SK-N-SH (cell line): ENCODE measurements at regions not wholly inside any gene's neighbourhood (a gene's known extent, or its start where the extent isn't known, plus 50 kb on each side); places are given as distances from the start of the nearest gene placed in this dataset.

Source experiments
- CHD2 ChIP-seq: fragments of 150-350 bp; IDR thresholded peaks from 2 replicates; pipeline ENCODE4 v1.6.1; 2018; ENCODE audit warnings: low read length; ENCODE audit not compliant: partially characterized antibody
- CTCF ChIP-seq: fragments of 200-600 bp; sonication (generic); IDR thresholded peaks from 2 replicates; pipeline ENCODE4 v1.6.1; 2017; ENCODE audit warnings: antibody characterized with exemption, mild to moderate bottlenecking, moderate library complexity
- EP300 ChIP-seq, 2 experiments: IDR thresholded peaks; 2 replicates each; pipeline versions ENCODE4 v1.4.0 to v1.6.1; 2012; ENCODE audit warnings: borderline replicate concordance in 1 of 2, low read depth in 1 of 2, low read length in 1 of 2
- FOXM1 ChIP-seq: IDR thresholded peaks from 2 replicates; pipeline ENCODE4 v1.4.0; 2012; ENCODE audit warnings: low read depth, mild to moderate bottlenecking
- GATA2 ChIP-seq: sonication (generic); formaldehyde crosslinking; IDR thresholded peaks from 2 replicates; pipeline ENCODE4 v1.5.0; 2020; ENCODE audit warnings: mild to moderate bottlenecking, missing genetic modification reagents
- JUND ChIP-seq: IDR thresholded peaks from 2 replicates; pipeline ENCODE4 v1.4.0; 2012
- MXI1 ChIP-seq: IDR thresholded peaks from 2 replicates; pipeline ENCODE4 v1.6.1; 2012; ENCODE audit warnings: mild to moderate bottlenecking, low read depth, low read length, improper control_type of control experiment
- POLR2AphosphoS5 ChIP-seq: IDR thresholded peaks from 2 replicates; pipeline ENCODE4 v1.6.1; 2012; ENCODE audit warnings: low read depth, low read length
- RAD21 ChIP-seq: IDR thresholded peaks from 2 replicates; pipeline ENCODE4 v1.6.1; 2012; ENCODE audit warnings: mild to moderate bottlenecking, low read length
- RFX5 ChIP-seq: IDR thresholded peaks from 2 replicates; pipeline ENCODE4 v1.6.1; 2012; ENCODE audit warnings: mild to moderate bottlenecking, improper control_type of control experiment, low read length
- RXRA ChIP-seq: IDR thresholded peaks from 2 replicates; pipeline ENCODE4 v1.4.0; 2012; ENCODE audit warnings: low read depth, mild to moderate bottlenecking, borderline replicate concordance
- SIN3A ChIP-seq: IDR thresholded peaks from 2 replicates; pipeline ENCODE4 v1.6.1; 2012; ENCODE audit warnings: low read depth, mild to moderate bottlenecking, low read length, moderate library complexity, borderline replicate concordance

- TF ChIP-seq MXI1 (no peak), POLR2AphosphoS5 (no peak), CTCF (no peak), JUND (no peak), FOXM1 (no peak), CHD2 (no peak), SIN3A (no peak), EP300 (IDR thresholded peaks at IDR 0.05; ENCODE audit: borderline replicate concordance in 1 of 2, low read depth in 1 of 2, low read length in 1 of 2) (no peak), RFX5 (no peak), RXRA (no peak), GATA2 (CRISPR knock-in tag) (no peak), RAD21 (no peak)
Observed at GRCh38 chr6:166720856-166721255, 93.8 kb upstream of the RPS6KA2 start.
